Naive thymus-derived CD8-positive, alpha-beta T cell (primary cell): ENCODE measurements at regions not wholly inside any gene's neighbourhood (a gene's known extent, or its start where the extent isn't known, plus 50 kb on each side); places are given as distances from the start of the nearest gene placed in this dataset.

ENCODE experiments used
- ATAC-seq, 2 donors: fragments of 150-1000 bp; cut with Tn5 transposase in 1 of 2; sonication (Bioruptor Pico), chemical (Tn5 transposase) in 1 of 2; 1 replicate in 1 of 2; 2 replicates in 1 of 2; pipeline ENCODE4 v1.10.0; 2021; ENCODE audit warnings: mild to moderate bottlenecking in 2 of 2, moderate library complexity in 2 of 2
- POLR2A ChIA-PET: fragments of 350-600 bp; sonication (Branson Sonifier 250); formaldehyde crosslinking; loops from one replicate; lab custom pipeline; 2021; ENCODE audit warnings: antibody characterized with exemption; lab: Charles Lee
- DNase-seq, 10 donors: peaks; one replicate each; pipeline versions ENCODE4 v3.0.0 to v3.0.0-alpha.2; 2020 to 2022
- H3K27ac Mint-ChIP-seq, 10 donors: one replicate each; pipeline ENCODE4 v1.8.0; 2020 to 2022; ENCODE audit warnings: mild to moderate bottlenecking in 10 of 10, mixed read lengths in 10 of 10, moderate library complexity in 4 of 10, inconsistent platforms in 1 of 10
- H3K27me3 Mint-ChIP-seq, 5 donors: one replicate each; pipeline ENCODE4 v1.8.0; 2021 to 2022; ENCODE audit warnings: mixed read lengths in 5 of 5
- H3K36me3 Mint-ChIP-seq, 3 donors: one replicate each; pipeline ENCODE4 v1.8.0; 2020 to 2022; ENCODE audit warnings: mixed read lengths in 3 of 3, mild to moderate bottlenecking in 2 of 3, inconsistent platforms in 1 of 3
- H3K4me1 Mint-ChIP-seq, 4 donors: one replicate each; pipeline ENCODE4 v1.8.0; 2021 to 2022; ENCODE audit warnings: mixed read lengths in 4 of 4
- H3K4me3 Mint-ChIP-seq, 10 donors: one replicate each; pipeline ENCODE4 v1.8.0; 2020 to 2022; ENCODE audit warnings: mild to moderate bottlenecking in 10 of 10, mixed read lengths in 10 of 10, moderate library complexity in 6 of 10, inconsistent platforms in 1 of 10
- H3K9me3 Mint-ChIP-seq, 9 donors: one replicate each; pipeline ENCODE4 v1.8.0; 2020 to 2022; ENCODE audit warnings: mixed read lengths in 9 of 9, mild to moderate bottlenecking in 3 of 9, inconsistent platforms in 1 of 9, moderate library complexity in 1 of 9

GRCh38 chr12:77777274-77777673 is 53.4 kb upstream of the NAV3 start:
- ATAC-seq (no peak), DNase-seq (no peak)
- Mint-ChIP-seq H3K9me3 (peaks cover 0 to 19% (median 2%) of the 10 kb centered on the region in 9 donors), H3K4me3 (no peak overlapping the region), H3K27me3 (no peaks in the 10 kb centered on the region), H3K27ac (no peak overlapping the region), H3K4me1 (no peaks in the 10 kb centered on the region), H3K36me3 (no peaks in the 10 kb centered on the region)
- POLR2A ChIA-PET: no interaction called here

GRCh38 chr12:77774761-77775160 is 55.9 kb upstream of the NAV3 start:
- no peaks in the 10 kb centered on the region for H3K27me3 Mint-ChIP-seq
- no peaks in the 10 kb centered on the region for H3K4me1 Mint-ChIP-seq
- POLR2A ChIA-PET: no interaction called here
- peaks cover 0 to 20% (median 4%) of the 10 kb centered on the region in 9 donors for H3K9me3 Mint-ChIP-seq
- DNase-seq (no peak), ATAC-seq (no peak)
- no peak overlapping the region for H3K27ac Mint-ChIP-seq
- peaks cover 0 to 6% (median 0%) of the 10 kb centered on the region in 3 donors for H3K36me3 Mint-ChIP-seq
- no peak overlapping the region for H3K4me3 Mint-ChIP-seq

- no peaks in the 10 kb centered on the region for H3K4me1 Mint-ChIP-seq
- no peak overlapping the region for H3K4me3 Mint-ChIP-seq
- peaks cover 0 to 11% (median 0%) of the 10 kb centered on the region in 3 donors for H3K36me3 Mint-ChIP-seq
- no peak overlapping the region for H3K27ac Mint-ChIP-seq
- peaks cover 0 to 24% (median 5%) of the 10 kb centered on the region in 9 donors for H3K9me3 Mint-ChIP-seq
- POLR2A ChIA-PET: no interaction called here
- no peak for ATAC-seq
- DNase-seq: no peak
- no peaks in the 10 kb centered on the region for H3K27me3 Mint-ChIP-seq
Measured at GRCh38 chr12:77772676-77773298, 57.9 kb upstream of the NAV3 start.

- H3K9me3 Mint-ChIP-seq: peaks cover 5 to 28% (median 12%) of the 10 kb centered on the region in 9 donors
- ATAC-seq (no peak), DNase-seq (no peak)
- peaks cover 0 to 19% (median 0%) of the 10 kb centered on the region in 3 donors for H3K36me3 Mint-ChIP-seq
- POLR2A ChIA-PET: no interaction called here
- H3K4me3 Mint-ChIP-seq: no peak overlapping the region
- no peaks in the 10 kb centered on the region for H3K27me3 Mint-ChIP-seq
- H3K4me1 Mint-ChIP-seq: no peaks in the 10 kb centered on the region
- H3K27ac Mint-ChIP-seq: peak overlapping the region in 1 of 10 donors; percentile 40
Measured at GRCh38 chr12:77768558-77768957, 62.1 kb upstream of the NAV3 start.

- ATAC-seq: no peak
- Mint-ChIP-seq H3K27ac (no peak overlapping the region), H3K36me3 (peaks cover 0 to 19% (median 0%) of the 10 kb centered on the region in 3 donors), H3K4me1 (no peaks in the 10 kb centered on the region), H3K4me3 (no peak overlapping the region), H3K9me3 (peaks cover 8 to 35% (median 12%) of the 10 kb centered on the region in 9 donors), H3K27me3 (no peaks in the 10 kb centered on the region)
- DNase-seq: no peak
- POLR2A ChIA-PET: no interaction called here
Measured at GRCh38 chr12:77767756-77768343, 62.8 kb upstream of the NAV3 start.

GRCh38 chr12:77767335-77767734 is 63.4 kb upstream of the NAV3 start:
- no peak overlapping the region for H3K4me3 Mint-ChIP-seq
- POLR2A ChIA-PET: no interaction called here
- DNase-seq: peak in 1 of 10 donors; percentile 59

GRCh38 chr12:77766224-77766623 is 64.5 kb upstream of the NAV3 start:
- no peaks in the 10 kb centered on the region for H3K4me1 Mint-ChIP-seq
- H3K27me3 Mint-ChIP-seq: no peaks in the 10 kb centered on the region
- POLR2A ChIA-PET: no interaction called here
- H3K36me3 Mint-ChIP-seq: peaks cover 0 to 19% (median 0%) of the 10 kb centered on the region in 3 donors
- DNase-seq: no peak
- H3K4me3 Mint-ChIP-seq: no peak overlapping the region
- H3K9me3 Mint-ChIP-seq: peaks cover 8 to 38% (median 14%) of the 10 kb centered on the region in 9 donors
- ATAC-seq: no peak
- H3K27ac Mint-ChIP-seq: no peak overlapping the region

More at GRCh38 chr12:77767335-77767734, 63.4 kb upstream of the NAV3 start:
- Mint-ChIP-seq H3K27ac (no peak overlapping the region), H3K27me3 (no peaks in the 10 kb centered on the region), H3K36me3 (peaks cover 0 to 19% (median 0%) of the 10 kb centered on the region in 3 donors), H3K9me3 (peaks cover 8 to 38% (median 14%) of the 10 kb centered on the region in 9 donors), H3K4me1 (no peaks in the 10 kb centered on the region)
- no peak for ATAC-seq

- no peaks in the 10 kb centered on the region for H3K4me1 Mint-ChIP-seq
- no peak overlapping the region for H3K27ac Mint-ChIP-seq
- POLR2A ChIA-PET: no interaction called here
- no peak for ATAC-seq
- no peak for DNase-seq
- H3K36me3 Mint-ChIP-seq: peaks cover 0 to 8% (median 0%) of the 10 kb centered on the region in 3 donors
- no peaks in the 10 kb centered on the region for H3K27me3 Mint-ChIP-seq
- H3K9me3 Mint-ChIP-seq: peaks cover 0 to 40% (median 9%) of the 10 kb centered on the region in 9 donors
- H3K4me3 Mint-ChIP-seq: no peak overlapping the region
Measured at GRCh38 chr12:77761286-77761685, 69.4 kb upstream of the NAV3 start.

- no peak for DNase-seq
Measured at GRCh38 chr12:77760271-77761025, 70.2 kb upstream of the NAV3 start.

GRCh38 chr12:77754086-77754485 is 76.6 kb upstream of the NAV3 start:
- H3K27me3 Mint-ChIP-seq: no peaks in the 10 kb centered on the region
- DNase-seq: no peak
- H3K36me3 Mint-ChIP-seq: no peaks in the 10 kb centered on the region
- POLR2A ChIA-PET: no interaction called here
- no peak overlapping the region for H3K27ac Mint-ChIP-seq
- peaks cover 0 to 10% (median 2%) of the 10 kb centered on the region in 9 donors for H3K9me3 Mint-ChIP-seq
- H3K4me1 Mint-ChIP-seq: no peaks in the 10 kb centered on the region
- ATAC-seq: no peak
- H3K4me3 Mint-ChIP-seq: no peak overlapping the region

More at GRCh38 chr12:77760271-77761025, 70.2 kb upstream of the NAV3 start:
- Mint-ChIP-seq H3K4me1 (no peaks in the 10 kb centered on the region), H3K9me3 (peaks cover 0 to 35% (median 7%) of the 10 kb centered on the region in 9 donors), H3K36me3 (peaks cover 0 to 4% (median 0%) of the 10 kb centered on the region in 3 donors), H3K4me3 (no peak overlapping the region), H3K27me3 (no peaks in the 10 kb centered on the region), H3K27ac (no peak overlapping the region)
- ATAC-seq: no peak
- POLR2A ChIA-PET: no interaction called here

- H3K36me3 Mint-ChIP-seq: no peaks in the 10 kb centered on the region
- H3K27ac Mint-ChIP-seq: no peak overlapping the region
- H3K9me3 Mint-ChIP-seq: peaks cover 0 to 13% (median 2%) of the 10 kb centered on the region in 9 donors
- DNase-seq (no peak), ATAC-seq (no peak)
- no peaks in the 10 kb centered on the region for H3K4me1 Mint-ChIP-seq
- POLR2A ChIA-PET: no interaction called here
- H3K4me3 Mint-ChIP-seq: no peak overlapping the region
- no peaks in the 10 kb centered on the region for H3K27me3 Mint-ChIP-seq
Measured at GRCh38 chr12:77751939-77752338, 78.8 kb upstream of the NAV3 start.

- Mint-ChIP-seq H3K4me1 (no peaks in the 10 kb centered on the region), H3K27ac (no peak overlapping the region), H3K27me3 (no peaks in the 10 kb centered on the region), H3K4me3 (no peak overlapping the region), H3K9me3 (peaks cover 0 to 23% (median 4%) of the 10 kb centered on the region in 9 donors), H3K36me3 (no peaks in the 10 kb centered on the region)
- DNase-seq: no peak
- ATAC-seq: no peak
- POLR2A ChIA-PET: no interaction called here
Measured at GRCh38 chr12:77746096-77746495, 84.6 kb upstream of the NAV3 start.

- H3K4me3 Mint-ChIP-seq: no peak overlapping the region
- H3K4me1 Mint-ChIP-seq: no peaks in the 10 kb centered on the region
- H3K27me3 Mint-ChIP-seq: no peaks in the 10 kb centered on the region
- no peak overlapping the region for H3K27ac Mint-ChIP-seq
- POLR2A ChIA-PET: no interaction called here
- no peak for ATAC-seq
- no peaks in the 10 kb centered on the region for H3K36me3 Mint-ChIP-seq
- no peak for DNase-seq
- peaks cover 0 to 23% (median 3%) of the 10 kb centered on the region in 9 donors for H3K9me3 Mint-ChIP-seq
Measured at GRCh38 chr12:77745624-77746023, 85.1 kb upstream of the NAV3 start.
